K562 (cell line): ENCODE measurements at regions not wholly inside any gene's neighbourhood (a gene's known extent, or its start where the extent isn't known, plus 50 kb on each side); places are given as distances from the start of the nearest gene placed in this dataset.

ENCODE experiments used
- MAFG ChIP-seq: fragments of 450-650 bp; conservative IDR thresholded peaks from 2 replicates; pipeline ENCODE4 v1.6.1; 2016; ENCODE audit warnings: missing genetic modification characterization, missing compliant biosample characterization
- MEF2D ChIP-seq: conservative IDR thresholded peaks from 2 replicates; pipeline ENCODE4 v1.6.1; 2016; ENCODE audit warnings: low read depth, missing genetic modification characterization, missing compliant biosample characterization
- NCOA2 ChIP-seq, 2 experiments: fragments of 450-650 bp; IDR thresholded peaks; 2 replicates each; pipeline ENCODE4 v1.6.1; 2018; ENCODE audit warnings: mild to moderate bottlenecking in 2 of 2, moderate library complexity in 1 of 2; ENCODE audit not compliant: partially characterized antibody in 2 of 2
- ZNF316 ChIP-seq: fragments of 450-650 bp; IDR thresholded peaks from 2 replicates; pipeline ENCODE4 v1.6.1; 2016
- TF ChIP-seq, protein P1 (sequence below), 2 experiments: fragments of 450-650 bp in 1 of 2; sonication (generic) in 1 of 2; formaldehyde crosslinking in 1 of 2; IDR thresholded peaks in 1 of 2; conservative IDR thresholded peaks in 1 of 2; 2 replicates each; pipeline versions ENCODE4 v1.6.1 to v1.8.1; 2016 to 2023; ENCODE audit warnings: mild to moderate bottlenecking in 2 of 2, moderate library complexity in 2 of 2, inconsistent platforms in 1 of 2, missing genetic modification reagents in 1 of 2
- TF ChIP-seq, protein P2 (sequence below), 2 experiments: fragments of 450-650 bp; IDR thresholded peaks; 2 replicates each; pipeline ENCODE4 v1.6.1; 2018; ENCODE audit warnings: mild to moderate bottlenecking in 2 of 2, low read depth in 1 of 2; ENCODE audit not compliant: partially characterized antibody in 2 of 2

- TF ChIP-seq, protein P1, sequence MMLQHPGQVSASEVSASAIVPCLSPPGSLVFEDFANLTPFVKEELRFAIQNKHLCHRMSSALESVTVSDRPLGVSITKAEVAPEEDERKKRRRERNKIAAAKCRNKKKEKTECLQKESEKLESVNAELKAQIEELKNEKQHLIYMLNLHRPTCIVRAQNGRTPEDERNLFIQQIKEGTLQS (IDR thresholded peaks at IDR 0.05) = peak; percentile 15; the same call in 1 of the 2 replicates
- TF ChIP-seq, protein P1 (CRISPR knock-in tag; conservative IDR thresholded peaks at IDR 0.05) = no peak
- TF ChIP-seq MAFG (tag) = peak; percentile 54
- TF ChIP-seq, protein P2, sequence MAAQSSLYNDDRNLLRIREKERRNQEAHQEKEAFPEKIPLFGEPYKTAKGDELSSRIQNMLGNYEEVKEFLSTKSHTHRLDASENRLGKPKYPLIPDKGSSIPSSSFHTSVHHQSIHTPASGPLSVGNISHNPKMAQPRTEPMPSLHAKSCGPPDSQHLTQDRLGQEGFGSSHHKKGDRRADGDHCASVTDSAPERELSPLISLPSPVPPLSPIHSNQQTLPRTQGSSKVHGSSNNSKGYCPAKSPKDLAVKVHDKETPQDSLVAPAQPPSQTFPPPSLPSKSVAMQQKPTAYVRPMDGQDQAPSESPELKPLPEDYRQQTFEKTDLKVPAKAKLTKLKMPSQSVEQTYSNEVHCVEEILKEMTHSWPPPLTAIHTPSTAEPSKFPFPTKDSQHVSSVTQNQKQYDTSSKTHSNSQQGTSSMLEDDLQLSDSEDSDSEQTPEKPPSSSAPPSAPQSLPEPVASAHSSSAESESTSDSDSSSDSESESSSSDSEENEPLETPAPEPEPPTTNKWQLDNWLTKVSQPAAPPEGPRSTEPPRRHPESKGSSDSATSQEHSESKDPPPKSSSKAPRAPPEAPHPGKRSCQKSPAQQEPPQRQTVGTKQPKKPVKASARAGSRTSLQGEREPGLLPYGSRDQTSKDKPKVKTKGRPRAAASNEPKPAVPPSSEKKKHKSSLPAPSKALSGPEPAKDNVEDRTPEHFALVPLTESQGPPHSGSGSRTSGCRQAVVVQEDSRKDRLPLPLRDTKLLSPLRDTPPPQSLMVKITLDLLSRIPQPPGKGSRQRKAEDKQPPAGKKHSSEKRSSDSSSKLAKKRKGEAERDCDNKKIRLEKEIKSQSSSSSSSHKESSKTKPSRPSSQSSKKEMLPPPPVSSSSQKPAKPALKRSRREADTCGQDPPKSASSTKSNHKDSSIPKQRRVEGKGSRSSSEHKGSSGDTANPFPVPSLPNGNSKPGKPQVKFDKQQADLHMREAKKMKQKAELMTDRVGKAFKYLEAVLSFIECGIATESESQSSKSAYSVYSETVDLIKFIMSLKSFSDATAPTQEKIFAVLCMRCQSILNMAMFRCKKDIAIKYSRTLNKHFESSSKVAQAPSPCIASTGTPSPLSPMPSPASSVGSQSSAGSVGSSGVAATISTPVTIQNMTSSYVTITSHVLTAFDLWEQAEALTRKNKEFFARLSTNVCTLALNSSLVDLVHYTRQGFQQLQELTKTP (IDR thresholded peaks at IDR 0.05; ENCODE audit: low read depth in 1 of 2, partially characterized antibody in 2 of 2) = no peak
- TF ChIP-seq NCOA2 (IDR thresholded peaks at IDR 0.05; ENCODE audit: partially characterized antibody in 2 of 2) = no peak
- peak; percentile 67 for TF ChIP-seq ZNF316
- no peak for TF ChIP-seq MEF2D (tag)
Observed at GRCh38 chr7:17485904-17486303, 187.5 kb downstream of the AHR start (continued).
